ENCODE measurements at regions not wholly inside any gene's neighbourhood (a gene's known extent, or its start where the extent isn't known, plus 50 kb on each side); places are given as distances from the start of the nearest gene placed in this dataset.

- CTCF ChIA-PET: no interaction called here
These were observed 281.4 kb upstream of the SOX4 start for GRCh38 chr6:21312118-21312517.

GRCh38 chr6:21317642-21318041, 275.9 kb upstream of the SOX4 start:
- Histone ChIP-seq H3K9me2 (replicated peaks; ENCODE audit: low read length) (no peaks in the 10 kb centered on the region), H4K20me1 (ENCODE audit: low read length) (no peaks in the 10 kb centered on the region), H3K9ac (ENCODE audit: low read length) (no peak overlapping the region), H3K4me2 (ENCODE audit: low read length) (no peak overlapping the region), H3K4me1 (ENCODE audit: insufficient read depth, low read length) (no peaks in the 10 kb centered on the region), H3F3A (ENCODE audit: low read length, unreplicated experiment) (no peaks in the 10 kb centered on the region), H3K27ac (ENCODE audit: low read length) (no peak overlapping the region), H2AFZ (ENCODE audit: low read length) (no peak overlapping the region), H3K36me3 (ENCODE audit: low read depth, low read length) (no peaks in the 10 kb centered on the region), H3K79me2 (ENCODE audit: low read length) (no peaks in the 10 kb centered on the region), H3K9me3 (ENCODE audit: low read length) (no peaks in the 10 kb centered on the region), H3K27me3 (ENCODE audit: low read length) (no peaks in the 10 kb centered on the region), H3K4me3 (ENCODE audit: low read length) (no peak overlapping the region)
- no TSS peak for BruUV-seq (replicated peaks)
- DNase-seq: no peak
- intact Hi-C loops (cut with micrococcal nuclease): no loop called here
- ATAC-seq: no peak
- POLR2A ChIA-PET (ENCODE audit: unreplicated experiment): no interaction called here
- no peak for TF ChIP-seq EZH2 (IDR thresholded peaks at IDR 0.05; ENCODE audit: low read length, unreplicated experiment)
- TF ChIP-seq, protein P1, sequence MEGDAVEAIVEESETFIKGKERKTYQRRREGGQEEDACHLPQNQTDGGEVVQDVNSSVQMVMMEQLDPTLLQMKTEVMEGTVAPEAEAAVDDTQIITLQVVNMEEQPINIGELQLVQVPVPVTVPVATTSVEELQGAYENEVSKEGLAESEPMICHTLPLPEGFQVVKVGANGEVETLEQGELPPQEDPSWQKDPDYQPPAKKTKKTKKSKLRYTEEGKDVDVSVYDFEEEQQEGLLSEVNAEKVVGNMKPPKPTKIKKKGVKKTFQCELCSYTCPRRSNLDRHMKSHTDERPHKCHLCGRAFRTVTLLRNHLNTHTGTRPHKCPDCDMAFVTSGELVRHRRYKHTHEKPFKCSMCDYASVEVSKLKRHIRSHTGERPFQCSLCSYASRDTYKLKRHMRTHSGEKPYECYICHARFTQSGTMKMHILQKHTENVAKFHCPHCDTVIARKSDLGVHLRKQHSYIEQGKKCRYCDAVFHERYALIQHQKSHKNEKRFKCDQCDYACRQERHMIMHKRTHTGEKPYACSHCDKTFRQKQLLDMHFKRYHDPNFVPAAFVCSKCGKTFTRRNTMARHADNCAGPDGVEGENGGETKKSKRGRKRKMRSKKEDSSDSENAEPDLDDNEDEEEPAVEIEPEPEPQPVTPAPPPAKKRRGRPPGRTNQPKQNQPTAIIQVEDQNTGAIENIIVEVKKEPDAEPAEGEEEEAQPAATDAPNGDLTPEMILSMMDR (conservative IDR thresholded peaks at IDR 0.05; ENCODE audit: low read depth, low read length): no peak
- TF ChIP-seq EZH2phosphoT487 (IDR thresholded peaks at IDR 0.05; ENCODE audit: borderline replicate concordance, low read length): no peak
- CTCF ChIA-PET: no interaction called here

More at GRCh38 chr6:21312118-21312517, 281.4 kb upstream of the SOX4 start:
- Histone ChIP-seq H3F3A (ENCODE audit: low read length, unreplicated experiment) (no peaks in the 10 kb centered on the region), H2AFZ (ENCODE audit: low read length) (no peak overlapping the region), H3K4me2 (ENCODE audit: low read length) (no peak overlapping the region), H3K4me1 (ENCODE audit: insufficient read depth, low read length) (no peaks in the 10 kb centered on the region), H3K36me3 (ENCODE audit: low read depth, low read length) (no peaks in the 10 kb centered on the region), H3K9me2 (replicated peaks; ENCODE audit: low read length) (no peaks in the 10 kb centered on the region), H3K27ac (ENCODE audit: low read length) (no peak overlapping the region), H3K9ac (ENCODE audit: low read length) (no peak overlapping the region), H4K20me1 (ENCODE audit: low read length) (no peaks in the 10 kb centered on the region), H3K9me3 (ENCODE audit: low read length) (no peaks in the 10 kb centered on the region), H3K79me2 (ENCODE audit: low read length) (no peaks in the 10 kb centered on the region), H3K4me3 (ENCODE audit: low read length) (no peak overlapping the region), H3K27me3 (ENCODE audit: low read length) (no peaks in the 10 kb centered on the region)
- TF ChIP-seq EZH2phosphoT487 (IDR thresholded peaks at IDR 0.05; ENCODE audit: borderline replicate concordance, low read length) (no peak), EZH2 (IDR thresholded peaks at IDR 0.05; ENCODE audit: low read length, unreplicated experiment) (no peak)
- TF ChIP-seq, protein P1 (conservative IDR thresholded peaks at IDR 0.05; ENCODE audit: low read depth, low read length): no peak
- no peak for DNase-seq
- BruUV-seq (replicated peaks): no TSS peak
- no peak for ATAC-seq
- intact Hi-C loops (cut with micrococcal nuclease): no loop called here
- POLR2A ChIA-PET (ENCODE audit: unreplicated experiment): interaction anchor here (0.7 kb wide), 1 partner anchor 593 kb away, joined by 4 read pairs; no protein-coding TSS in a partner anchor

DNA sequence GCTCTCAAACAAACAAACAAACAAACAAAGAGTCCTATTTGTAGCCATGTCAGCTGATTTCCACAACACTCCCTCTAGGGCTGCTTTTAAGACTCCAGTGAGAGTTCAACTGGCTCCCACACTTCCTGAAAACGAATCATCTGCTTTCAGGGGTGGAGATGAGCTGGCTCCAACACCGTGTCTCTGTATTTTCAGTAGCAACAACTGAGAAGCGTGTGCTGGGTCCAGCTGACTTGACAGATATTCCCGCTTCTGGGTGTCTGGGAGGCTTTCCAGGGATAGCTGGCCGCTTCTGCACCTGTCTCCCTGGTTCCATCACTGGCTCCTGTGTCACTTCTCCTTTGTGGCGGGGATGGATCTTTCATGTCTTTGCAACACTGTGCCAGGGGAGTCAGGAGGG, 272.5 kb upstream of the SOX4 start:
- Histone ChIP-seq H3F3A (ENCODE audit: low read length, unreplicated experiment) (no peaks in the 10 kb centered on the region), H3K36me3 (ENCODE audit: low read depth, low read length) (no peaks in the 10 kb centered on the region), H3K79me2 (ENCODE audit: low read length) (no peaks in the 10 kb centered on the region), H3K9ac (ENCODE audit: low read length) (no peak overlapping the region), H3K27me3 (ENCODE audit: low read length) (no peaks in the 10 kb centered on the region), H3K4me3 (ENCODE audit: low read length) (no peak overlapping the region), H3K9me2 (replicated peaks; ENCODE audit: low read length) (no peaks in the 10 kb centered on the region), H2AFZ (ENCODE audit: low read length) (no peak overlapping the region), H3K27ac (ENCODE audit: low read length) (no peak overlapping the region), H3K4me2 (ENCODE audit: low read length) (no peak overlapping the region), H3K9me3 (ENCODE audit: low read length) (no peaks in the 10 kb centered on the region), H3K4me1 (ENCODE audit: insufficient read depth, low read length) (0 out of 2 replicates have a peak, but pooled peaks cover 5% of the 10 kb centered on the region), H4K20me1 (ENCODE audit: low read length) (no peaks in the 10 kb centered on the region)
- DNase-seq (no peak), ATAC-seq (no peak)
- BruUV-seq (replicated peaks): no TSS peak
- CTCF ChIA-PET: no interaction called here
- intact Hi-C loops (cut with micrococcal nuclease): loop anchor here (10.0 kb wide), 1 partner anchor 296 kb away; no protein-coding TSS in a partner anchor
- POLR2A ChIA-PET (ENCODE audit: unreplicated experiment): interaction anchor here (0.6 kb wide), 1 partner anchor 272 kb away, joined by 4 read pairs; the partner anchor contains the start of gene SOX4
- TF ChIP-seq, protein P1 (conservative IDR thresholded peaks at IDR 0.05; ENCODE audit: low read depth, low read length): no peak
- no peak for TF ChIP-seq EZH2phosphoT487 (IDR thresholded peaks at IDR 0.05; ENCODE audit: borderline replicate concordance, low read length)
- TF ChIP-seq EZH2 (IDR thresholded peaks at IDR 0.05; ENCODE audit: low read length, unreplicated experiment): no peak
